H9 (cell line): ENCODE measurements at regions not wholly inside any gene's neighbourhood (a gene's known extent, or its start where the extent isn't known, plus 50 kb on each side); places are given as distances from the start of the nearest gene placed in this dataset.

Source experiments
- DNase-seq: peaks from one replicate; pipeline ENCODE4 v3.0.0-alpha.2; 2017
- H2AFZ ChIP-seq: one replicate; pipeline ENCODE4 v1.6.1; 2013; ENCODE audit warnings: mild to moderate bottlenecking, low read length, control low read depth, moderate library complexity
- H2AK5ac ChIP-seq: 2 replicates; pipeline ENCODE4 v1.6.1; 2013; ENCODE audit warnings: low read length, control low read depth, mixed read lengths; ENCODE audit not compliant: insufficient read length
- H2BK120ac ChIP-seq: one replicate; pipeline ENCODE4 v1.6.1; 2013; ENCODE audit warnings: low read depth, mild to moderate bottlenecking, low read length, control low read depth, inconsistent platforms; ENCODE audit not compliant: poor library complexity, severe bottlenecking
- H2BK12ac ChIP-seq: 2 replicates; pipeline ENCODE4 v1.6.1; 2013; ENCODE audit warnings: low read length, control low read depth, mixed read lengths, low read depth; ENCODE audit not compliant: insufficient read length
- H2BK15ac ChIP-seq: 2 replicates; pipeline ENCODE4 v1.6.1; 2013; ENCODE audit warnings: low read depth, low read length, control low read depth
- H2BK20ac ChIP-seq: one replicate; pipeline ENCODE4 v1.6.1; 2013; ENCODE audit warnings: low read depth, mild to moderate bottlenecking, low read length, control low read depth, inconsistent platforms; ENCODE audit not compliant: poor library complexity, severe bottlenecking
- H2BK5ac ChIP-seq: 2 replicates; pipeline ENCODE4 v1.6.1; 2013; ENCODE audit warnings: low read length, control low read depth, mixed read lengths; ENCODE audit not compliant: insufficient read length
- H3K14ac ChIP-seq: 2 replicates; pipeline ENCODE4 v1.6.1; 2013; ENCODE audit warnings: low read length, control low read depth; ENCODE audit not compliant: insufficient read depth
- H3K18ac ChIP-seq: 2 replicates; pipeline ENCODE4 v1.6.1; 2013; ENCODE audit warnings: low read depth, mild to moderate bottlenecking, mixed read lengths, low read length, control low read depth; ENCODE audit not compliant: insufficient read length
- H3K23ac ChIP-seq: 2 replicates; pipeline ENCODE4 v1.6.1; 2013; ENCODE audit warnings: low read length, control low read depth, mixed read lengths, low read depth; ENCODE audit not compliant: insufficient read length
- H3K23me2 ChIP-seq: 2 replicates; pipeline ENCODE4 v1.6.1; 2013; ENCODE audit warnings: low read depth, mild to moderate bottlenecking, mixed read lengths, low read length, control low read depth; ENCODE audit not compliant: insufficient read length, poor library complexity, severe bottlenecking
- H3K27ac ChIP-seq: 2 replicates; pipeline ENCODE4 v1.5.1; 2013; ENCODE audit warnings: low read length, control low read depth, mixed read lengths, low read depth; ENCODE audit not compliant: insufficient read length
- H3K27me3 ChIP-seq: 2 replicates; pipeline ENCODE4 v1.6.1; 2013; ENCODE audit warnings: low read length, control low read depth, inconsistent platforms; ENCODE audit not compliant: insufficient read depth
- H3K4ac ChIP-seq: 2 replicates; pipeline ENCODE4 v1.6.1; 2013; ENCODE audit warnings: low read depth, mild to moderate bottlenecking, control low read depth, inconsistent platforms, low read length, moderate library complexity
- H3K4me1 ChIP-seq: 2 replicates; pipeline ENCODE4 v1.6.1; 2013; ENCODE audit warnings: low read length, control low read depth, inconsistent platforms; ENCODE audit not compliant: insufficient read depth
- H3K4me2 ChIP-seq: 2 replicates; pipeline ENCODE4 v1.6.1; 2013; ENCODE audit warnings: low read length, control low read depth, mixed read lengths; ENCODE audit not compliant: insufficient read length, insufficient read depth
- H3K56ac ChIP-seq: 2 replicates; pipeline ENCODE4 v1.6.1; 2013; ENCODE audit warnings: low read depth, mild to moderate bottlenecking, mixed read lengths, low read length, control low read depth; ENCODE audit not compliant: insufficient read length
- H3K79me1 ChIP-seq: 2 replicates; pipeline ENCODE4 v1.6.1; 2013; ENCODE audit warnings: low read depth, mild to moderate bottlenecking, moderate library complexity, low read length, control low read depth, inconsistent platforms; ENCODE audit not compliant: insufficient read depth, poor library complexity, severe bottlenecking
- H3K79me2 ChIP-seq: 2 replicates; pipeline ENCODE4 v1.6.1; 2013; ENCODE audit warnings: low read length, control low read depth, inconsistent platforms; ENCODE audit not compliant: insufficient read depth
- H3K9ac ChIP-seq: 2 replicates; pipeline ENCODE4 v1.6.1; 2013; ENCODE audit warnings: low read length, control low read depth, mixed read lengths; ENCODE audit not compliant: insufficient read length; ENCODE audit errors: extremely low read depth
- H3K9me3 ChIP-seq: one replicate; pipeline ENCODE4 v1.6.1; 2013; ENCODE audit warnings: low read depth, low read length, inconsistent platforms; ENCODE audit not compliant: control insufficient read depth
- H3T11ph ChIP-seq: one replicate; pipeline ENCODE4 v1.6.1; 2013; ENCODE audit warnings: mild to moderate bottlenecking, low read length, control low read depth, inconsistent platforms
- H4K20me1 ChIP-seq: one replicate; pipeline ENCODE4 v1.6.1; 2013; ENCODE audit not compliant: control insufficient read depth, insufficient read length, insufficient read depth
- H4K5ac ChIP-seq: 2 replicates; pipeline ENCODE4 v1.6.1; 2013; ENCODE audit warnings: low read depth, mild to moderate bottlenecking, mixed read lengths, low read length, control low read depth; ENCODE audit not compliant: insufficient read length
- H4K8ac ChIP-seq: replicated peaks from 2 replicates; pipeline ENCODE4 v1.6.1; 2013; ENCODE audit warnings: low read length, control low read depth, mixed read lengths, low read depth; ENCODE audit not compliant: insufficient read length
- H4K91ac ChIP-seq: 2 replicates; pipeline ENCODE4 v1.6.1; 2013; ENCODE audit warnings: low read depth, mild to moderate bottlenecking, moderate library complexity, mixed read lengths, low read length, control low read depth; ENCODE audit not compliant: insufficient read length
- H3K27ac Mint-ChIP-seq, 3 experiments: 2 replicates in 2 of 3; 3 replicates in 1 of 3; pipeline ENCODE4 v1.8.0; 2020 to 2021; ENCODE audit warnings: mixed read lengths in 3 of 3, mild to moderate bottlenecking in 1 of 3, moderate library complexity in 1 of 3
- H3K27me3 Mint-ChIP-seq: 2 replicates; pipeline ENCODE4 v1.8.0; 2021; ENCODE audit warnings: low read depth, mild to moderate bottlenecking, moderate library complexity, mixed read lengths
- H3K36me3 Mint-ChIP-seq, 3 experiments: 2 replicates in 2 of 3; 3 replicates in 1 of 3; pipeline ENCODE4 v1.8.0; 2020 to 2021; ENCODE audit warnings: low read depth in 3 of 3, mixed read lengths in 3 of 3; ENCODE audit not compliant: insufficient read depth in 1 of 3
- H3K4me1 Mint-ChIP-seq, 2 experiments: 2 replicates each; pipeline ENCODE4 v1.8.0; 2020; ENCODE audit warnings: mixed read lengths in 2 of 2
- H3K4me3 Mint-ChIP-seq, 2 experiments: 2 replicates in 1 of 2; 3 replicates in 1 of 2; pipeline ENCODE4 v1.8.0; 2020 to 2021; ENCODE audit warnings: mild to moderate bottlenecking in 2 of 2, mixed read lengths in 2 of 2, moderate library complexity in 1 of 2
- H3K9me3 Mint-ChIP-seq, 2 experiments: 2 replicates in 1 of 2; 3 replicates in 1 of 2; pipeline ENCODE4 v1.8.0; 2020; ENCODE audit warnings: mild to moderate bottlenecking in 2 of 2, mixed read lengths in 2 of 2, moderate library complexity in 1 of 2
- CTCF ChIP-seq: fragments of 200-600 bp; sonication (generic); conservative IDR thresholded peaks from 3 replicates; pipeline ENCODE4 v1.8.0; 2021; ENCODE audit warnings: antibody characterized with exemption, mild to moderate bottlenecking
- WGBS: extraction: QIAGEN DNeasy Blood & Tissue Kit; methylation state at CpG from one replicate; pipeline ENCODE4 v1.1.7; 2013; ENCODE audit warnings: missing lambda C conversion rate, low lambda C conversion rate, mixed read lengths; ENCODE audit not compliant: insufficient read length; ENCODE audit errors: extremely low coverage; 5-methylcytosine and 5-hydroxymethylcytosine counted together

GRCh38 chr11:42620796-42621195, 691.0 kb upstream of the API5 start:
- no peak overlapping the region for H3K18ac ChIP-seq
- no peak overlapping the region for H3K4ac ChIP-seq
- Mint-ChIP-seq H3K4me1 (peaks cover 9 to 10% of the 10 kb centered on the region in 2 experiments), H3K36me3 (peaks cover 0 to 1% (median 0%) of the 10 kb centered on the region in 3 experiments; a peak in 1 of 7 replicates), H3K4me3 (no peak overlapping the region), H3K9me3 (peaks cover 0 to 2% of the 10 kb centered on the region in 2 experiments; a peak in 2 of 5 replicates), H3K27me3 (no peaks in the 10 kb centered on the region), H3K27ac (no peak overlapping the region)
- H2BK15ac ChIP-seq, result no peak overlapping the region
- WGBS, result no CpG with 5 or more reads among the region's 2 CpGs
- no peak overlapping the region for H3K9ac ChIP-seq
- H4K8ac ChIP-seq, result no peak overlapping the region
- no peak overlapping the region for H4K91ac ChIP-seq
- no peak overlapping the region for H2BK12ac ChIP-seq
- H3K79me2 ChIP-seq, result no peaks in the 10 kb centered on the region
- no peak for DNase-seq
- no peak overlapping the region for H3T11ph ChIP-seq
- no peak for TF ChIP-seq CTCF
- no peak overlapping the region for H4K5ac ChIP-seq
- no peaks in the 10 kb centered on the region for H3K9me3 ChIP-seq
- no peaks in the 10 kb centered on the region for H3K23me2 ChIP-seq
- H3K56ac ChIP-seq, result no peak overlapping the region
- no peak overlapping the region for H3K4me2 ChIP-seq
- no peaks in the 10 kb centered on the region for H3K79me1 ChIP-seq
- no peak overlapping the region for H3K14ac ChIP-seq
- H3K4me1 ChIP-seq, result no peaks in the 10 kb centered on the region
- H2AK5ac ChIP-seq, result no peak overlapping the region
- H3K27ac ChIP-seq, result no peak overlapping the region
- H2AFZ ChIP-seq, result no peak overlapping the region
- H3K27me3 ChIP-seq, result no peaks in the 10 kb centered on the region
- no peaks in the 10 kb centered on the region for H4K20me1 ChIP-seq
- no peak overlapping the region for H2BK5ac ChIP-seq
- no peak overlapping the region for H2BK20ac ChIP-seq
- H3K23ac ChIP-seq, result no peak overlapping the region
- no peak overlapping the region for H2BK120ac ChIP-seq
